ENCODE measurements at regions not wholly inside any gene's neighbourhood (a gene's known extent, or its start where the extent isn't known, plus 50 kb on each side); places are given as distances from the start of the nearest gene placed in this dataset.

DNA sequence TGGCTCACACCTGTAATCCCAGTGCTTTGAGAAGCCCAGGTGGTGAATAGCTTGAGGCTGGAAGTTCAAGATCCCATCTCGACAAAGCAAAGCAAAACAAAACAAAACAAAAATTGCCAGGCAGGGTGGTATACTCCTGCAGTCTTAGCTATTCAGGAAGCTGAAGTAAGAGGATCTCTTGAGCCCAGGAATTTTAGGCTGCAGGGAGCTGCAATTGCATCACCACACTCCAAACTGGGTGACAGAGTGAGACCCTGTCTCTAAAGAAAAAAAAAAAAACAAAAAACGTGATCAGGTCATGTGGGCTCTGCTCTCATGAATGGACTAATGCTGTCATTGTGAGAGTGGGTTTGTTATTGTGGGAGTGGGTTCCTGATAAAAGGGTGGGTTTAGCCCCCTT lies 409.1 kb downstream of the NPIPA7 start:
- no peak for DNase-seq (ENCODE audit: low read depth, low spot score)

DNA sequence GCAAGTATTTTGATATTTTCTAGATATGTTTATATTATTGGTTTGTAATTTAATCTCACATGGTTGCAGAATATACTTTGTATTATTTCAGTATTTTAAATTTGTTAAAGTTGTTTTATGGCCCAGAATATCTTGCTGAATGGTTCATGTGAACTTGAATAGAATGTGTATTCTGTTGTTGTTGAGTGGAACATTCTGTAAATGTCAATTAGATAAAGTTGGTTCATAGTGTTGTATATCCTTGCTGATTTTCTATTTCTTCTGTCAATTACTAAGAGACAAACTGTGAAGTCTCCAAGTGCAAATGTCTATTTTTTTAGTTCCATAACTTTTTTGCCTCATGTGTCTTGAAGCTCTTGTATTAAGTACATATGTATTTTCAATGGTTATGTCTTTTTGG lies 411.7 kb downstream of the NPIPA7 start:
- DNase-seq (ENCODE audit: low read depth, low spot score) = no peak

DNA sequence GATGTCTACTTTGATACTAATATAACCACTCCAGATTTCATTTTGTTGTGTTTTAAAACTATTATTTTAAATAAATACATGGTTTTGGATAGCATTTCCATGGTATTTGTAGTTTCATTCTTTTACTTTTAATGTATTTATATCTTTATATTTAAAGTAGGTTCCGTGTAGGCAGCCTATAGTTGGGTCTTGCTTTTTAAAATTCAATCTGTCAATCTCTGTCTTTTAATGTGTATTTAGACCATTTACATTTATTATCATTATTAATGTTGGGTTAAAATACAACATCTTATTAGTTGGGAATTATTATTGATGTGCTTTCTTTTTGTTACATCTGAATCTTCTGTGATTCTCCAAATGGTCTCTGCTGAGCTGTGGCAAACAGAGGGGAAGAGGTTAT lies 412.1 kb downstream of the NPIPA7 start:
- DNase-seq (ENCODE audit: low read depth, low spot score) = no peak

DNA sequence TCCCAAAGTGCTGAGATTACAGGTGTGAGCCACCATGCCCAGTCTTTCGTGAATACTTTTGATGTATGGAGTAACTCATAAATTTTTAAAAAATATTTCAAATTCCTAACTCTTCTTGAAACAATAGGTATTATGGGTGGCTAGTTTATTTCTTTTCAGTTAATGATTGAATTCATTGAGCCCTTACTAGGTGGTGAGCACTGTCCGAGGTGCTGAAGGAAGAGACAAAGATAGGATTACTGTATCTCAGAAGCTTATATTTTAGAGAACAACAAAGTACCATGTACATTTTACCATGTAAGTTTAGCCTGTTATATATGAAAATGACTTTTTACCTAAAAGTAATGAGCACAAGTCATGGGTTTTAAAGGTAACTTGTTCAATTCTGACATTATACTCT lies 418.3 kb downstream of the NPIPA7 start:
- DNase-seq (ENCODE audit: low read depth, low spot score) = no peak

DNA sequence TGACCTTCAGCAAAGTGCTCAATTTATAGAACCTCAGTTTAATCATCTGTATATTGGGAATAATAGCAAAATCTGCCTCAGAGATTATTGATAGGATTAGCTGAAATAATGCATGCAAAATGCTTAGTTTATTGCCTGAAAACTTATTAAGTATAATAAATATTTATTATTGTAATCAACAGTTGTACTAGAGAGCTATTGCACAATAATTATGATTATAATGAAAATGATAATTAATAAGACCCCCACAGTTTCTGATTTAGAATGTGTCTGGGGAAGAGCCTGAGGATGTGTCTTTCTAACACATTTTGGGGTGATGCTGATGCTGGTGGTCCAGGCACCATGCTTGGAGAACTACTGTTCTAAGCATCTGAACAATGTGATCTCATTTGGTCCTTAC lies 419.6 kb downstream of the NPIPA7 start:
- no peak for DNase-seq (ENCODE audit: low read depth, low spot score)

DNA sequence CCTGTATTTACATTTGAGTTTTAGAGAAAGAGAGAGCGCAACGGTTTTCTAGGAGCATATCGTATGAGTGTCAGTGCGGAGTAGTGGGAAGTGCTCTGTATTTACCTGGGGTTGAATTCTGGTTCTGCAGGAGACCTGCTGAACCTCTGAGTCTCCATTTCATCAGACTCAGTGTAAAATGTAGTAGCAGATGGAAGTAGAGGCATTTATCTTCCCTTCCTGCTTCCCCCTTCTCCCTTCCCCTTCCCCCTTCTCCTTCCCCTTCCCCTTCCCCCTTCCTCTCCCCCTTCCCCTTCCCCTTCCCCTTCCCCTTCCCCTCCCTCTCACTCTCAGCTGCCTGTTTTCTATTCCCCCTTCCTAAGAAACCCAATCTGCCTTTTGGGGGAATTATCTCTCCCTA lies 426.9 kb downstream of the NPIPA7 start:
- DNase-seq (ENCODE audit: low read depth, low spot score) = no peak

DNA sequence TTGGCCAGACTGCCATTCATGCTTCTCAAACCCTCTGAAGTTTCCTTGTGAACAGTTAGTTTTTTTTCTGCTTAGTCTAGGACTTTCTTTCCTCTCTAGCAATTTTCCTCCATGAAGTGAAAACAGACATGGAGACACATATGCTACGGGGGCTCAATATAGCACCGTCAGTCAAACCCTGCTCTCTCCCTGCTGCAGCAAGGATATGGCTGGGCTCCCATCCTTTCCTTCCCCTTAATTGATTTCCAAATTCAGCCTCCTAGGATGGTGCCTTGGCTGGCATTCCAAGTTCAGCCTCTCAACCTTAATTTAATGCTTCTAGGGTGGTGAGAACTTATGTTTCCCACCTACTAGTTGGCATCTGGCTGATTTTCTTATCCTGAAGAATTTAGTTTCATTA lies 436.7 kb downstream of the NPIPA7 start:
- no peak for DNase-seq (ENCODE audit: low read depth, low spot score)

DNA sequence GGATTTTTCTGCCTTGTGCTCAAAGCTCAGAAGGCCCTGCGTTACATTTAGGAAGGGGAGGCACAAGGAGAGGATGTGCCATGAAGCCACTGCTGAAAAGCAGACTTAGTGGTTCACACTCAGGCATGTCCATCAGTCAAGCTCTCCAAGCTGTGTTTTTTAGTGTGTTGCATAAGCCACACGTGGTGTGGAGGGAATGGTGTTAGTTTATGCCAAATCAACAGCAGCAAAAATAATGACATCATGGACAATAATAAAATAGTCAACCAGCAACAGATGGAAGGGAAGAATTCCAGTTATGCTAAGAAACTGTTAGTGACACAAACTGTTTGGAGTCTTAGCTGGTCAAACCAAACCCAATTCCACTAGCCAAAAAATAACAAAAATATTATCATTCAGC lies 438.3 kb downstream of the NPIPA7 start:
- DNase-seq (ENCODE audit: low read depth, low spot score) = no peak

DNA sequence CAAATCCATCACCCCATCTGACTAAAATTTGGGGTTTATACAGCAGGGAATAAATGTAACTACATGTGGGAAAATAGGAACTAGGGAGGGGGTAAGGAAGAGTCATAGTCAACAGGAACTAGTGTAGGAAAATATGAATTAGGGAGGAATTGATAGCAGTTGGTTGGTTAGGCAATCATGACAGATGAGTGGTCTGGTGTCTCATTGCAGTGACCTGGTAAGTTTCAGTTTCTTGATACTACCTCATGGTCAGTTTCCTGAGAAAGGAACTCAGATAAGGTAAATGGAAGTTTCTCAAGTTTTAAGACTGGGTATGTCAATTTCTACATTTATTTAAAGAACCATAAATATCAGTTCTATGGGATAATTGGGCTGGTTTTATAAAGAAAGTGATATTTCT lies 442.3 kb downstream of the NPIPA7 start:
- no peak for DNase-seq (ENCODE audit: low read depth, low spot score)

DNA sequence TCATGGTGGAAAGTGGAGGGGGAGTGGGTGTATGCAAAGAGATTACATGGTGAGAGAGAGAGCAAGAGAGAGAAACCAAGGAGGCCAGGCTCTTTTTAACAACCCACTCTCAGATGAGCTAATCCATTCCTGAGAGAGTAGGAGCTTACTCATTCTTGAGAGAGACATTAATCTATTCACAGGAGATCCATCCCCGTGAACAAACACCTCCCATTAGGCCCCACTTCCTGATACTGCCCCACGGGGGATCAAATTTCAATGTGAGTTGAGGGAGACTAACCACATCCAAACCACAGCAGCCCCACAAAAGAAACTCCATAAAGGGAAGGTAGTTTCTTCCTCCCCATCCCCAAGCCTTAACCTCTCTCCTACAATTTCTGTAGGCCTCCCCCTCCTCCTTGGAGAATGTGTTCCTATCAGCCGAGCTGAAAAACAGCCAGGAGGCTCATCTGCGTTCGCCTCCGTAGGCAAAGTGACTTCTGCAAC lies 450.0 kb downstream of the NPIPA7 start:
- DNase-seq (ENCODE audit: low read depth, low spot score) = no peak

DNA sequence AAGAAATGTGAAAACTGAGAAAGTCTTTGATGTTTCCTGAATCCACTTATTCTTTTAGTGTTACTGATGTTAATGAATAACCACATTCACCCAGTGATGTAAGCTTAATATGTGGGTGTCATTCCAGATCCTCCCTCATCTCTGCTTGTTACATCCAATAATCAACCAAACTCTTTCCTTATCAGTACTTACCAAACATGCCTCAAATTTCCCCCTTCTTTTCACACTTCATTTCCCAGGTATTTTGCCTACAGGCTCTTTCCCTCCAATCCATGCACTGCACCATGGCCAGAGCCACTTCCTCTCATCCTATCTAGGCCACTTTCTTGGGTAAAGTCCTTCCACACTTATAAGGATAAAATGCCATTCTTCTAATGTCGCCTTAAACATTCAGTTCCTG lies 451.5 kb downstream of the NPIPA7 start:
- no peak for DNase-seq (ENCODE audit: low read depth, low spot score)

DNA sequence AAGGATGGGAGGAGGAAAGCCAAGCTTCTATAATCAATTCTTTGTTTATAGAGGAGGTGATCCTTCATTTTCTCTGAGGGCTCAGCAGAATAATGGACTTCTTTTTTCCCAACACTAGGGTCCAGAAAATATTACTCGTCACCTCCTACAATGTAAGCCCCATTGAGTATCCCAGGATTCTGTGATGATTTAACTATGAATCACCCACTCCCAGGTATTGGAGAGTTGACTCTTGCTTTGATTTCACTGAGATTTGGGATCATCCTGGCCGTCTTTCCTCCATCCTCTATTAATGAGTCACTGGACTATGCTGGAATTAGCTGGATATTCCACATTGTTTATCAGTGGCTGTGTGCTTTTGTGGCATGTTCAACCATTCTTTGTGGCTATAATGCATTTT lies 452.0 kb downstream of the NPIPA7 start:
- DNase-seq (ENCODE audit: low read depth, low spot score) = no peak

DNA sequence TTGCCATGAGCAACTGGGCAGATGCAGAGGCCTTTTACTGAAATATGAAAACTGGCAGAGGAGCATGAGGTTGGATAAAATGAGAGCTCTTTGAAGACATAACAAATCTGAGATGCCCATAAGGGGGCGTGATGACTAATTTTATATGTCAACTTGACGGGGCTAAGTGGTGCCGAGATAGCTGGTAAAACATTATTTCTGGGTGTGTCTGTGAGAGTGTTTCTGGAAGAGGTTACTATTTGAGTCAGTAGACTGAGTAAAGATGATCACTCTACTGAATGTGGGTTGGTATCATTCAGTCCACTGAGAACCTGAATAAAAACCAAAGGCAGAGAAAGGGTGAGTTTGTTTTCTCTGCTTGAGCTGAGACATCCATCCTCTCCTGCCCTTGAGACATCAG lies 454.2 kb downstream of the NPIPA7 start:
- no peak for DNase-seq (ENCODE audit: low read depth, low spot score)

DNA sequence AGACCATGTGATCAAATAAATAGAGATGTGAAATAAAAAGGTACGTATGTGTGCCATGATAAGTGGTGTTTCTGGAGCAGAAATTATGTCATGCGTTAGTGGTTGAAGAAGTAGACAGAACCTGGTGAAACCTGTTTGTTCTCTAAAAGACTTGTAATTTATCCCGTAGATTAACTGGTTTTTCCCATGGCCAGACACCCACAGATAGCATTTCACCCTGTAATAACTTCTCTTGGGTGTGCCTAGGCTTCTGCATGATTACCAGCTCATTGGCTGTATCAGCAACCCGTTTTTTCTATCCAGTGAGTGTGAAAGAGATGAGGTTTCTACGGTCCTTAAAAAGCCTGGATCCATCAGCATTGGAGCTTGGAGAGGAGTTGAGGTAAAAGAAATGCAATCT lies 471.3 kb downstream of the NPIPA7 start:
- no peak for DNase-seq (ENCODE audit: low read depth, low spot score)

DNA sequence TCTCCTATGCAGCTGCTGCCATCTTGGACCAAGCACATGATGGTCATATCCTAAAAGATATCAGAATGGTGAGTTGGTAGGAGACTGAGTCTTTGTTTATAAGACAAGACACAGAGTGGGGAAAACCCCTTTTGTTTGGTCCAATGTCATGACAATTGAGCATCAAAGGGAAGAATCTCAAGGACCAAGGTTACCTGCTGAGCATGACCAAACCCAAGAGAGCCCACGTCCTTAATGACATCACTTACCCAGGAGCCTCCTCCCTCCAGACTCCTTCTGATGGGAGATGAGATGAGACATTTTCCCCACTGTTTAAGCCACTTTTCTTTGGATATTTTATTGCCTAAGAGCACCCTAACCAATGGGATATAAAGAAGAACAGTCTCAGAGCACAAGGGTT lies 478.1 kb downstream of the NPIPA7 start:
- no peak for DNase-seq (ENCODE audit: low read depth, low spot score)

DNA sequence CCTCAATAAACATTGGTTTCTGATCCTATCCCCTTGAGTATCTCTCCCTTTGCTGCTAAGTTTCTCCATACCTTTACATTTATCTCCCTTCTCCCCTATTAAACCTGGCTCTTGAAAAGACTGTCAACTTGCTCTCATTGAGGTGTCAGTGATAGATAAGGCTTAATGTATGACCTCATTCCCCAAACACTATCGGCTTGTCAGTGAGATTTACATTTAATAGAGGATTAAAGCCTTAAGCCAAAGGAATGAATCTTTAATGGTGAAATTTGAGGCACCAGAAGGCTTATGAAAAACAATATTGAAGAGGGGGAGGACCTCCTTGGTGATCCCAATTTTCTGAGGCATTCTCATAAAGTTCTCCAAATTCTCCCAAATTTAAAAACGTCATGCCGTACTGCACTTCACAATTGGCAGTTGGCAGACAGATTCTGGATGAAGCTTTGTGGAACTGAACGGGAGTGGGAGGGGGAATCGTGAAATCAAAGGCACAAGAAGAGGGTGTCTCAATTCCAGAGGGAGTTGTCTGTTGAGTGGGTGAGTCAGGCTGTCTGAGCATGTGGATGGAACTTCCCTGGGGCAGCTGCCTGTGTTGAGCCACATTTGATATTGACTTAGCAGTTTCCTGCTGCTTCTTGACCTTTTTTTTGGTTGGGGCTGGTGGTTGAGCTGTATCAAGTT lies 478.8 kb downstream of the NPIPA7 start:
- DNase-seq (ENCODE audit: low read depth, low spot score) = no peak

DNA sequence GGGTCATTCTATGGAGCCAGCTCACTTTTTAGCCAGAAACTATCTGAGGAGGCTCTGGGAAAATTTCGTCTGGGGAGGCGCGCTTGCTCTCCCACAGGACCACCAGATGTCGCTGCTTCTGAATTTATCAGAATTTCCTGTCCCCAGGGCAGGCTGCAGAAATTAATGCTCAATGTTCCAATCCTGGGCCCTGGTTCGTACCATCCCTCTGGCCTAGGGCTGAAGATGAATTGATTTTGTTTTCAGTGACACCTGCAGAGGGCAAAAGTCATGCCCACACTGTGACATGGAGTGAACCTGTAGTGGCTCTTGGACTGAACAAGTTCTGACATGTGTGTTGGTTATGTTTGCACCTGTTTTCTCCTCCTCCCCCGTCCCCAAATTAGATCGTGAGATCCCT lies 482.6 kb downstream of the NPIPA7 start:
- DNase-seq (ENCODE audit: low read depth, low spot score) = peak; percentile 5

DNA sequence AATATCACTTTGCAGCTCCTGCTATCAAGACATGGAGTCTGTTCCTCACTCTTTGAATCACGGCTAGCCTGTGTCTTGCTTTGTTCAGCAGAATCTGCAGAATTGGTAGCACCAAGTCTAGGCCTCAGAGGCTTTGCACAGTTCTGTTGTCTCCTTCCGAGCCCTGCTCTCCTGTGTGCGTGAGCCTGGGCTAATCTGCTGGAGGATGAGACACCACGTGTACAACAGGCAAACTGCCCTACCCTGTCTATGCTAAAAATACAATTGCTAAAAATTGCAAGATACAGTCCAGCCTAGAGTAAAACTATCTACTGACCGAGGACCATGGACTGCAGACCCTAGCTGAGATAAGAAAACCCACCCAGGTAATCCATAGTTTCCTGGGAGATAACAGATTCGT lies 484.7 kb downstream of the NPIPA7 start:
- DNase-seq (ENCODE audit: low read depth, low spot score) = no peak

DNA sequence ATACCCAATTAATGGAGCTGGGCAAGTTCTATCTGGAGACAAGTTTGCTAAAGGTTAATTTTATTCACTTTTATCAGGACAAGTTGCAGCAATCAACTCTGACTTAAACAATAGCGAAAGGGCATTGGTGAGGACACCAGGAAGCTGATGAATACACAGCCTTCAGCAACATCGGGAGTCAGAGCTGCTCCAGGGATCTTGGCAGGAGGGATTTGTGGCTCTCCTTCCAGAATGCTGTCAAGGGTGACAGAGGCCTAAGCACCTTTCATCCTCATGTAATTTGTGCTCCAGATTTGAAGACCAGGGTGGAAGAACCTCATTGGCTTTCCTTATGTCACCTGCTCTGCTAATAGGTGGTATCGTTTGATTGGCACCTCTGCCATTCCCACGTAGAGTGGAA lies 485.6 kb downstream of the NPIPA7 start:
- no peak for DNase-seq (ENCODE audit: low read depth, low spot score)

DNA sequence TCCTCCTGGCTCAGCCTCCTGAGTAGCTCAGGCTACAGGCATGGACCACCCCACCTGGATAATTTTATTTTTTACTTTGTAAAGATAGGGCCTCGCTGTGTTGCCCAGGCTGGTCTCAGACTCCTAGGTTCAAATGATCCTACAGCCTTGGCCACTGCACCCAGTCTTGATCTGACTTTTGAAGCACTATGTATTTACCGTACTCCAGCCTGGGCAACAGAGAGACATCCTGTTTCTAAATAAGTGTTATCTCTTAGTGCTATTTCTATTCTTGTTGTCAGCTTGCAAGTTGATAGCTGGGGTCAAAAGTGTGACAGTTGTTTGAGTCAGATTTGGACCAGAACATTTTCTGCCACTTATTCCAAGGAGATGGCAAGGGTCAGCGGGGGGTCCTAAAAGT lies 486.4 kb downstream of the NPIPA7 start:
- no peak for DNase-seq (ENCODE audit: low read depth, low spot score)

DNA sequence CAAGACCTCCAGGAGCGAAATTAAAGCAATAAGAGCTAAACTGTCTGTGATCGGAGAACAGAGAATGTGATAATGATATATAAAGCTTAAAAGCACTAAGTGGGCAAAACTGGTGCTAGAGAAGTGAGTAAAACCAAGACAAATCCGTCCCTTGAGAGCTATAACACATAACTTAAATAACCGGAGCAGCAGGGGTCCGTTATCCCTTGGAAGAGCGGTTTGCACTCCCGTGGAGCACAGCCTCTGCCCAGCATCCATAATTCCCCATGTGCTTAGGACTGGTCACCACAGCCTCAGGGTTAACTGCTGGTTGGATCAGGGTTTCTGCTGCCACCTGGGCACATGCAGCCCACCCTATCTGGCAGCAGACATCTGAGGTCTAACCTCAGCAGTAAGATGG lies 489.0 kb downstream of the NPIPA7 start:
- DNase-seq (ENCODE audit: low read depth, low spot score) = no peak

DNA sequence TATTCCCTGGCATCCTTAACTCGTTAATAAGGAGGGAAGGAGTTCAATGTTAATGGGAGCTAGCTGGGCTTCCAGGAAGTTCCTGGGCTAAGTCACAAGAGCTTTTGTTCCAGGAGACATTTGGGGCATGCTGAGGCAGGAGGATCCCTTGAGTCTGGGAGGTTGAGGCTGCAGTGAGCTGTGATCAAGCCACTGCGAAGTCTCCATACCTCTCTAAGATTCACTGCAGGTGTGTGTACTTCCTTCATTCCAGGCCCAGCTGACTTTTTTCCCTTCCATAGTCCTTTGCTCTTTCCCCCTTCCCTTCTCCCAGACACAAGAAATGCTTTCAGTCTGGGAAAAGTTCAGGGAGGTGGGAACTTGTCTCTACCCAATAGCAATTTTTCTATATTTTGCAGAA lies 489.8 kb downstream of the NPIPA7 start:
- DNase-seq (ENCODE audit: low read depth, low spot score) = no peak

DNA sequence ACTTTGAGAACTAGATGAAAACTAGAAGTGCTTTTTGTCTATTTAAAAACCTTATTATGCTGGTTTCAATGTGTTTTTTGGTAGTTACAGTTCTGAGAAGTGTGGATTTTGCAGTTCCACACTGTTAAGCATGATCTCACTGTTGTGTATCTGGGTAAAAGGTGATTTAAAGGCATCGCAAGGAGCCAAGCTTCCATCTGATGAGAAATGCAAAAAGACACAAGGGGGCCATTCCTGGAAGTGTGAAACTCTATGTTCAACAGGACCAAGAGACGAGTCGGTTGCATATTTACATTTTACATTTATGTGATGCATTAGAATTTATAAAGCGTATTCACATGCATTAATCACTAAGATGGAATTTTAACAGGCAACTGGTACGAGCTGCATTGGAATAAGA lies 490.8 kb downstream of the NPIPA7 start:
- DNase-seq (ENCODE audit: low read depth, low spot score) = no peak

DNA sequence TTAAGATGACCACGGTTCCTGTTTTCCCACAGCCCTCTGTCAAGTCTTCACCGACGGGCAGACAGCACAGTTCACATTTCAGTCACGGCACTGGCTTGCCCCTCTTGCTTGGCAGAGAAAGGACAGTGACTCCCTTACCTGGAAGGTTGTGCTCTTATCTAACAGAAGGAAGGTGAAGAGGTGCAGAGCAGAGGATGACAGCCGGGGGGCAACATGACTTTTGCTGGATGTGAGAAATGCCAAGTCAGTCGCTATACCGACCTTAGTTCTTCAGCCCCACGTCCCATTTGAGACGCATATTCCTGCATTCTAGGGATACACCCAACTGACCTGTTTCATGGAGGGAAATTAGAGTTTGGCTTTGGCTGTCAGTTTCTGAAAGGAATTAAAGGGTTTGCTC lies 492.3 kb downstream of the NPIPA7 start:
- DNase-seq (ENCODE audit: low read depth, low spot score) = no peak
